Body of pancreas (tissue), 4 donors: ENCODE measurements at regions not wholly inside any gene's neighbourhood (a gene's known extent, or its start where the extent isn't known, plus 50 kb on each side); places are given as distances from the start of the nearest gene placed in this dataset.

Experiments used
- POLR2A ChIP-seq, 3 donors: fragments of 450-650 bp; IDR thresholded peaks; one replicate each; pipeline ENCODE4 v1.6.1; 2016; ENCODE audit warnings: antibody characterized with exemption in 3 of 3, mild to moderate bottlenecking in 2 of 3
- TF ChIP-seq, protein P1 (sequence below), 7 experiments: fragments of 450-650 bp in 4 of 7; fragments of 200-600 bp in 3 of 7; sonication (generic) in 3 of 7; IDR thresholded peaks; one replicate each; pipeline ENCODE4 v1.5.1; 2016 to 2019; ENCODE audit warnings: antibody characterized with exemption in 7 of 7

DNA sequence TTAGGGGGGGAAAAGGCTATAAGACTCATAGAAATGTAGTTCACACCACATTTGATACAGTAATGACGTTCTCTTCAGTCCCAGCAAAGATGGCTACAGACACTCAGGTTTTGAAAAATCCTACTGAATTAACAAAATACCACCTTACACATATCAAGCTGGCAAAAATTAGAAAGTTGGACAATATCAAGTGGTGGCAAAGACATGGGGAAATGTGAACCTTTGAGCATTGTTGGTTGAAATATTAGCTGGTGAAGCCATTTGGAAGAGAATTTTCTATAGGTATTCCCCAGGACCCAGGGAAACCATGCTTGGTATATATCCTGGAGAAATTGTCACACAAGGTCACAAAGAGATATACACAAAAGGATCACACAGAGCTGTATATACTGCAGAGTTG lies 163.0 kb downstream of the ADSS2 start:
- TF ChIP-seq, protein P1, sequence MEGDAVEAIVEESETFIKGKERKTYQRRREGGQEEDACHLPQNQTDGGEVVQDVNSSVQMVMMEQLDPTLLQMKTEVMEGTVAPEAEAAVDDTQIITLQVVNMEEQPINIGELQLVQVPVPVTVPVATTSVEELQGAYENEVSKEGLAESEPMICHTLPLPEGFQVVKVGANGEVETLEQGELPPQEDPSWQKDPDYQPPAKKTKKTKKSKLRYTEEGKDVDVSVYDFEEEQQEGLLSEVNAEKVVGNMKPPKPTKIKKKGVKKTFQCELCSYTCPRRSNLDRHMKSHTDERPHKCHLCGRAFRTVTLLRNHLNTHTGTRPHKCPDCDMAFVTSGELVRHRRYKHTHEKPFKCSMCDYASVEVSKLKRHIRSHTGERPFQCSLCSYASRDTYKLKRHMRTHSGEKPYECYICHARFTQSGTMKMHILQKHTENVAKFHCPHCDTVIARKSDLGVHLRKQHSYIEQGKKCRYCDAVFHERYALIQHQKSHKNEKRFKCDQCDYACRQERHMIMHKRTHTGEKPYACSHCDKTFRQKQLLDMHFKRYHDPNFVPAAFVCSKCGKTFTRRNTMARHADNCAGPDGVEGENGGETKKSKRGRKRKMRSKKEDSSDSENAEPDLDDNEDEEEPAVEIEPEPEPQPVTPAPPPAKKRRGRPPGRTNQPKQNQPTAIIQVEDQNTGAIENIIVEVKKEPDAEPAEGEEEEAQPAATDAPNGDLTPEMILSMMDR (IDR thresholded peaks at IDR 0.05): no peak
- no peak for TF ChIP-seq POLR2A (IDR thresholded peaks at IDR 0.05)
